H1 (cell line): ENCODE measurements at regions not wholly inside any gene's neighbourhood (a gene's known extent, or its start where the extent isn't known, plus 50 kb on each side); places are given as distances from the start of the nearest gene placed in this dataset.

Experiments
- CTCF ChIA-PET: fragments of 300-600 bp; sonication (Branson Sonifier 250); formaldehyde crosslinking; loops from one replicate; lab custom pipeline; 2021; ENCODE audit not compliant: partially characterized antibody; lab: Charles Lee
- POLR2A ChIA-PET: fragments of 300-600 bp; sonication (Branson Sonifier 250); formaldehyde crosslinking; loops from one replicate; lab custom pipeline; 2021; ENCODE audit warnings: inconsistent platforms; ENCODE audit not compliant: partially characterized antibody; lab: Charles Lee
- DNase-seq, 2 experiments: peaks; one replicate each; pipeline versions ENCODE4 v3.0.0 to v3.0.0-alpha.2; 2010 to 2022; ENCODE audit warnings: low spot score in 2 of 2, low read depth in 1 of 2, mixed read lengths in 1 of 2
- FAIRE-seq: peaks from 2 replicates; lab custom pipeline; 2011; peaks lifted over from hg19 to GRCh38; lab: Jason Lieb, UNC
- H2AFZ ChIP-seq: 2 replicates; pipeline ENCODE4 v1.8.1; 2012; ENCODE audit warnings: low read length, inconsistent platforms
- H2AK5ac ChIP-seq: 2 replicates; pipeline ENCODE4 v1.6.1; 2013; ENCODE audit warnings: low read depth, low read length
- H2BK120ac ChIP-seq: replicated peaks from 2 replicates; pipeline ENCODE3; 2013; ENCODE audit warnings: low read depth, low read length, inconsistent platforms
- H2BK12ac ChIP-seq: 2 replicates; pipeline ENCODE4 v1.6.1; 2013; ENCODE audit warnings: low read depth, low read length
- H2BK15ac ChIP-seq: 2 replicates; pipeline ENCODE4 v1.6.1; 2013; ENCODE audit warnings: low read length
- H2BK20ac ChIP-seq: 2 replicates; pipeline ENCODE4 v1.6.1; 2013; ENCODE audit warnings: low read length
- H2BK5ac ChIP-seq: 2 replicates; pipeline ENCODE4 v1.6.1; 2013; ENCODE audit warnings: low read depth, low read length
- H3K14ac ChIP-seq: 2 replicates; pipeline ENCODE4 v1.6.1; 2013; ENCODE audit warnings: inconsistent platforms; ENCODE audit not compliant: insufficient read length
- H3K18ac ChIP-seq: 2 replicates; pipeline ENCODE4 v1.6.1; 2013; ENCODE audit warnings: low read length; ENCODE audit errors: extremely low read depth
- H3K23ac ChIP-seq: 2 replicates; pipeline ENCODE4 v1.6.1; 2013; ENCODE audit warnings: inconsistent platforms; ENCODE audit not compliant: insufficient read length
- H3K23me2 ChIP-seq: 2 replicates; pipeline ENCODE4 v1.6.1; 2013; ENCODE audit warnings: low read depth, low read length
- H3K27ac ChIP-seq: 2 replicates; pipeline ENCODE4 v1.6.1; 2011; ENCODE audit warnings: low read depth, low read length, inconsistent platforms
- H3K27me3 ChIP-seq, 4 experiments: replicated peaks in 1 of 4; 1 replicate in 1 of 4; 2 replicates in 3 of 4; pipeline versions ENCODE4 v1.6.1 to v1.8.1; 2011 to 2013; ENCODE audit warnings: low read length in 3 of 4, mild to moderate bottlenecking in 3 of 4, inconsistent platforms in 2 of 4, mixed read lengths in 2 of 4, moderate library complexity in 1 of 4; ENCODE audit not compliant: control insufficient read depth in 3 of 4, insufficient read depth in 3 of 4; ENCODE audit errors: extremely low read depth in 1 of 4
- H3K36me3 ChIP-seq, 4 experiments: 2 replicates each; pipeline versions ENCODE4 v1.6.1 to v1.8.1; 2011 to 2013; ENCODE audit warnings: mild to moderate bottlenecking in 4 of 4, low read length in 3 of 4, moderate library complexity in 2 of 4, control low read depth in 1 of 4, inconsistent platforms in 1 of 4; ENCODE audit not compliant: insufficient read depth in 4 of 4, control insufficient read depth in 2 of 4
- H3K4ac ChIP-seq: replicated peaks from 2 replicates; pipeline ENCODE3; 2013; ENCODE audit warnings: low read length, low read depth, mixed read lengths, inconsistent platforms; ENCODE audit not compliant: insufficient read length
- H3K4me1 ChIP-seq, 4 experiments: replicated peaks in 1 of 4; 1 replicate in 1 of 4; 2 replicates in 3 of 4; pipeline versions ENCODE4 v1.6.1 to v1.8.1; 2011 to 2013; ENCODE audit warnings: low read length in 3 of 4, inconsistent platforms in 2 of 4, mixed read lengths in 1 of 4; ENCODE audit not compliant: insufficient read depth in 4 of 4, control insufficient read depth in 3 of 4
- H3K4me2 ChIP-seq, 2 experiments: 2 replicates each; pipeline versions ENCODE4 v1.6.1 to v1.8.1; 2011 to 2013; ENCODE audit warnings: low read depth in 2 of 2, low read length in 2 of 2, control low read depth in 1 of 2, inconsistent platforms in 1 of 2, mild to moderate bottlenecking in 1 of 2; ENCODE audit not compliant: insufficient read depth in 1 of 2
- H3K4me3 ChIP-seq, 4 experiments: fragments of 200-600, 300-600 bp in 1 of 4; sonication (generic), shearing (Covaris generic), sonication (Bioruptor Twin) in 1 of 4; 2 replicates each; pipeline versions ENCODE4 v1.5.1 to v1.8.1; 2011 to 2016; ENCODE audit warnings: low read length in 4 of 4, low read depth in 3 of 4, control low read depth in 2 of 4, inconsistent platforms in 2 of 4, mild to moderate bottlenecking in 2 of 4, mixed read lengths in 1 of 4, moderate library complexity in 1 of 4; ENCODE audit not compliant: insufficient read depth in 2 of 4; ENCODE audit errors: extremely low read depth in 1 of 4
- H3K56ac ChIP-seq: replicated peaks from 2 replicates; pipeline ENCODE3; 2013; ENCODE audit warnings: low read depth, mild to moderate bottlenecking, mixed read lengths, low read length, inconsistent platforms; ENCODE audit not compliant: insufficient read length
- H3K79me1 ChIP-seq: 2 replicates; pipeline ENCODE4 v1.6.1; 2013; ENCODE audit warnings: low read depth, low read length, control low read depth
- H3K79me2 ChIP-seq, 2 experiments: 2 replicates each; pipeline versions ENCODE4 v1.6.1 to v1.8.1; 2012 to 2013; ENCODE audit warnings: low read length in 2 of 2, mild to moderate bottlenecking in 2 of 2, inconsistent platforms in 1 of 2; ENCODE audit not compliant: insufficient read depth in 2 of 2, control insufficient read depth in 1 of 2
- H3K9ac ChIP-seq, 4 experiments: replicated peaks in 1 of 4; 1 replicate in 1 of 4; 2 replicates in 3 of 4; pipeline versions ENCODE4 v1.6.1 to v1.8.1; 2011 to 2013; ENCODE audit warnings: low read depth in 3 of 4, low read length in 3 of 4, control low read depth in 2 of 4, mild to moderate bottlenecking in 2 of 4, moderate library complexity in 2 of 4, inconsistent platforms in 1 of 4; ENCODE audit errors: extremely low read depth in 1 of 4
- H3K9me3 ChIP-seq, 2 experiments: 2 replicates each; pipeline versions ENCODE4 v1.6.1 to v1.8.1; 2012 to 2013; ENCODE audit warnings: mild to moderate bottlenecking in 2 of 2, moderate library complexity in 2 of 2, control low read depth in 1 of 2, inconsistent platforms in 1 of 2, low read depth in 1 of 2, low read length in 1 of 2, mixed read lengths in 1 of 2; ENCODE audit not compliant: insufficient read depth in 2 of 2
- H4K20me1 ChIP-seq, 2 experiments: replicated peaks in 1 of 2; 2 replicates each; pipeline versions ENCODE3 to v1.8.1; 2011 to 2013; ENCODE audit warnings: inconsistent platforms in 2 of 2, low read length in 2 of 2, mild to moderate bottlenecking in 1 of 2; ENCODE audit not compliant: insufficient read depth in 2 of 2, control insufficient read depth in 1 of 2
- H4K5ac ChIP-seq: 2 replicates; pipeline ENCODE4 v1.6.1; 2013; ENCODE audit warnings: low read length, low read depth, mixed read lengths, inconsistent platforms; ENCODE audit not compliant: insufficient read length
- H4K8ac ChIP-seq: 2 replicates; pipeline ENCODE4 v1.8.0; 2013; ENCODE audit warnings: mild to moderate bottlenecking, moderate library complexity, low read length, inconsistent platforms; ENCODE audit not compliant: insufficient read depth; ENCODE audit errors: extremely low read depth
- H4K91ac ChIP-seq: replicated peaks from 2 replicates; pipeline ENCODE3; 2013; ENCODE audit warnings: low read length, mixed read lengths, inconsistent platforms; ENCODE audit not compliant: insufficient read length
- CEBPB ChIP-seq: IDR thresholded peaks from 2 replicates; pipeline ENCODE4 v1.6.1; 2012; ENCODE audit warnings: low read depth, low read length
- EGR1 ChIP-seq: IDR thresholded peaks from 2 replicates; pipeline ENCODE4 v1.6.1; 2011; ENCODE audit warnings: low read depth, low read length, borderline replicate concordance
- FOSL1 ChIP-seq: IDR thresholded peaks from 2 replicates; pipeline ENCODE4 v1.6.1; 2011; ENCODE audit warnings: mild to moderate bottlenecking, low read depth, low read length, moderate library complexity; ENCODE audit not compliant: insufficient read depth
- HDAC2 ChIP-seq, 2 experiments: fragments of 300-600 bp in 1 of 2; sonication (generic) in 1 of 2; IDR thresholded peaks; 2 replicates each; pipeline ENCODE4 v1.6.1; 2011 to 2012; ENCODE audit warnings: low read depth in 2 of 2, low read length in 2 of 2, mild to moderate bottlenecking in 2 of 2, moderate library complexity in 2 of 2, borderline replicate concordance in 1 of 2, inconsistent platforms in 1 of 2
- NRF1 ChIP-seq: IDR thresholded peaks from 2 replicates; pipeline ENCODE4 v1.6.1; 2011; ENCODE audit warnings: mild to moderate bottlenecking, low read depth, low read length, improper control_type of control experiment
- PHF8 ChIP-seq: fragments of 200-600 bp; sonication (generic); conservative IDR thresholded peaks from 2 replicates; pipeline ENCODE4 v1.7.1; 2012; ENCODE audit warnings: low read depth, mild to moderate bottlenecking, inconsistent platforms, low read length, moderate library complexity
- RAD21 ChIP-seq, 2 experiments: IDR thresholded peaks in 1 of 2; conservative IDR thresholded peaks in 1 of 2; 2 replicates each; pipeline ENCODE4 v1.6.1; 2011; ENCODE audit warnings: low read depth in 2 of 2, low read length in 2 of 2, improper control_type of control experiment in 1 of 2, inconsistent platforms in 1 of 2, mild to moderate bottlenecking in 1 of 2, moderate library complexity in 1 of 2
- SP1 ChIP-seq: IDR thresholded peaks from 2 replicates; pipeline ENCODE4 v1.6.1; 2011; ENCODE audit warnings: low read depth, low read length
- SP2 ChIP-seq: IDR thresholded peaks from 2 replicates; pipeline ENCODE4 v1.6.1; 2012; ENCODE audit warnings: mild to moderate bottlenecking, low read length, inconsistent platforms
- TEAD4 ChIP-seq: IDR thresholded peaks from 2 replicates; pipeline ENCODE4 v1.6.1; 2012; ENCODE audit warnings: low read depth, low read length, inconsistent platforms, mixed read lengths
- YY1 ChIP-seq: IDR thresholded peaks from 2 replicates; pipeline ENCODE4 v1.6.1; 2011; ENCODE audit warnings: low read depth, mild to moderate bottlenecking, low read length
- ZNF274 ChIP-seq: IDR thresholded peaks from 2 replicates; pipeline ENCODE4 v1.7.0; 2012; ENCODE audit warnings: low read length, borderline replicate concordance; ENCODE audit errors: extremely low read depth
- WGBS, 2 experiments: shearing (Covaris generic) in 1 of 2; methylation state at CpG; one replicate each; pipeline versions ENCODE4 v1.1.6 to v1.1.7; 2013 to 2015; ENCODE audit warnings: low lambda C conversion rate in 2 of 2, mixed read lengths in 2 of 2, inconsistent platforms in 1 of 2, low coverage in 1 of 2, missing lambda C conversion rate in 1 of 2; ENCODE audit not compliant: insufficient replicate concordance in 2 of 2, insufficient coverage in 1 of 2, insufficient read length in 1 of 2; ENCODE audit errors: extremely low coverage in 1 of 2, missing lambda C conversion rate in 1 of 2; 5-methylcytosine and 5-hydroxymethylcytosine counted together
- TF ChIP-seq, protein P1 (sequence below): IDR thresholded peaks from 2 replicates; pipeline ENCODE4 v1.6.1; 2011; ENCODE audit warnings: low read length, improper control_type of control experiment

DNA sequence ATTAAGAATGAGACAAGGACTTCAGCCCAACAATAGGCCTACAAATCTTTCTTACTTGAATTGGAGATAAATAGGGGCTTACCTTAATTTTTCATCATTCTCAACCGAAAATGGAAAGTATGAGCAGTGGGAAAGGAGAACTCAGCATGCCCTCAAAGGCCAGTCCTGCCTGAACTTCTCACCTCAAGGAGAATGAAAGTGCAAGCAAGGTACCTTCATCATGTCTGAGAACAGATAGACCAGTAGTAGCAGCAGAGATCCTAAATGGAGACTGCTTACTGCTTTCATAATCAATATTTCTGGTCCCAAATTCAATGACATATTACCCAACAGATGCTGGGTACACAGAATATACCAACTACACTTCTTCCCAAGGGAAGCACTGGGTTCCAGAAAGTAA lies 194.0 kb upstream of the SLITRK1 start:
- H3K9ac ChIP-seq: no peak overlapping the region
- no peaks in the 10 kb centered on the region for H4K20me1 ChIP-seq
- TF ChIP-seq HDAC2 (IDR thresholded peaks at IDR 0.05; ENCODE audit: borderline replicate concordance in 1 of 2, low read depth in 2 of 2, low read length in 2 of 2): no peak
- TF ChIP-seq, protein P1, sequence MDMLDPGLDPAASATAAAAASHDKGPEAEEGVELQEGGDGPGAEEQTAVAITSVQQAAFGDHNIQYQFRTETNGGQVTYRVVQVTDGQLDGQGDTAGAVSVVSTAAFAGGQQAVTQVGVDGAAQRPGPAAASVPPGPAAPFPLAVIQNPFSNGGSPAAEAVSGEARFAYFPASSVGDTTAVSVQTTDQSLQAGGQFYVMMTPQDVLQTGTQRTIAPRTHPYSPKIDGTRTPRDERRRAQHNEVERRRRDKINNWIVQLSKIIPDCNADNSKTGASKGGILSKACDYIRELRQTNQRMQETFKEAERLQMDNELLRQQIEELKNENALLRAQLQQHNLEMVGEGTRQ: no peak
- TF ChIP-seq RAD21 (IDR thresholded peaks at IDR 0.05 in 1 of 2, conservative IDR thresholded peaks at IDR 0.05 in 1 of 2; ENCODE audit: low read depth in 2 of 2, low read length in 2 of 2): no peak
- TF ChIP-seq CEBPB: no peak
- TF ChIP-seq SP1: no peak
- TF ChIP-seq YY1: no peak
- no peak for TF ChIP-seq TEAD4
- TF ChIP-seq ZNF274: no peak
- no peak for TF ChIP-seq FOSL1
- no peak for TF ChIP-seq EGR1
- no peak for TF ChIP-seq PHF8
- no peak for TF ChIP-seq NRF1
- no peak for TF ChIP-seq SP2
- TF ChIP-seq, all 59 proteins: peak for 0
- H3K14ac ChIP-seq: no peak overlapping the region
- no peak overlapping the region for H2AFZ ChIP-seq
- ChIA-PET CTCF (no interaction called here), POLR2A (no interaction called here)
- no peaks in the 10 kb centered on the region for H3K36me3 ChIP-seq
- H3K4me3 ChIP-seq: no peak overlapping the region
- 86% methylated on average over 1 of the region's 1 CpG; no CpG with 5 or more reads in 1 of the 2 experiments for WGBS, 2 experiments
- no peaks in the 10 kb centered on the region for H3K27me3 ChIP-seq
- no peak overlapping the region for H2BK5ac ChIP-seq
- H3K18ac ChIP-seq: no peak overlapping the region
- H4K91ac ChIP-seq: peak overlapping the region; percentile 1
- H2BK15ac ChIP-seq: no peak overlapping the region
- H2BK120ac ChIP-seq: no peak overlapping the region
- no peak overlapping the region for H2AK5ac ChIP-seq
- no peak overlapping the region for H3K4ac ChIP-seq
- H3K23ac ChIP-seq: no peak overlapping the region
- no peak overlapping the region for H2BK12ac ChIP-seq
- H3K9me3 ChIP-seq: no peaks in the 10 kb centered on the region
- peaks cover 0 to 3% (median 0%) of the 10 kb centered on the region in 4 experiments; a peak in 1 of 7 replicates for H3K4me1 ChIP-seq
- H3K4me2 ChIP-seq: no peak overlapping the region
- H3K23me2 ChIP-seq: no peaks in the 10 kb centered on the region
- FAIRE-seq: no peak
- no peak overlapping the region for H4K5ac ChIP-seq
- no peaks in the 10 kb centered on the region for H3K79me2 ChIP-seq
- H4K8ac ChIP-seq: no peak overlapping the region
- H2BK20ac ChIP-seq: no peak overlapping the region
- no peak overlapping the region for H3K56ac ChIP-seq
- H3K27ac ChIP-seq: no peak overlapping the region
- DNase-seq: no peak
- no peaks in the 10 kb centered on the region for H3K79me1 ChIP-seq
